HG02973 (cell line): ENCODE measurements at regions not wholly inside any gene's neighbourhood (a gene's known extent, or its start where the extent isn't known, plus 50 kb on each side); places are given as distances from the start of the nearest gene placed in this dataset.

ENCODE experiments used
- ATAC-seq: cut with Tn5 transposase; IDR thresholded peaks from one replicate; pipeline ENCODE4 v1.9.1; 2021; ENCODE audit warnings: moderate library complexity; ENCODE audit not compliant: unreplicated experiment

GRCh38 chrY:14139521-14139920 lies 83.5 kb downstream of the VCY1B start:
- ATAC-seq: no peak

DNA sequence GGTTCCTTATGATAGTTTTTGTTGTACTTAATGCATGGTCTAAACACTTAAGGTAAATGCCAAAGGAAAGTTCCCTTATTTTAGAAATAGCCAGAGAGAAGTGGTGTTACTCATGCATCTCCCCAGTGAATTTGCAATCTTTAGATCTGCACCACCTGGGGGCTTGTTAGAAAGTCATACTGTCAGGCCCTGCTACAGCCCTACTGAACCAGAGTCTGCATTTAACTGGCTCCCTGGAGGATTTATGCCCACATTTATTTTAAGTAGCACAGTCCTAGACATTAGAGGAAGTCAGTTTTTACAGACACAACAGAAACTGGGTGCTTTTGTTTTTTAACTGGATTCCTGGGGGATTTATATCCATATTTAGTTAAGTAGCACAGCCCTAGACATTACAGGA lies 89.6 kb downstream of the VCY1B start:
- ATAC-seq: no peak

DNA sequence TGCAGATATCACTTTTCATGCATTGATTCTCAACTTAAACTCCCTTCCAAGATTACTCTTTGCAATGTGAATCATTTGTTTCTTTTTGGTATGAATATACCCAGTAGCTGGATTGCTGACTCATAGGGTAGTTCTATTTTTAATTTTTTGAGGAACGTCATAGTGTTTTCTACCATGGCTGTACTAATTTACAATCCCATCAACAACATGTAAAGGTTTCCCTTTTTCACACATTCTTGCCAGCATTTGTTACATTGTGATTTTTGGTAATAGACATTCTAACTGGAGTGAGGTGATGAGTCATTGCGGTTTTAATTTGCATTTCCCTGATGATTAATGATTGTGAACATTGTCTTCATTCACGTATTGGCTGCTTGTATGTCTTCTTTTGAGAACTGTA lies 126.7 kb downstream of the VCY1B start:
- no peak for ATAC-seq

- no peak for ATAC-seq
Observed at GRCh38 chrY:14222014-14222413, 166.0 kb downstream of the VCY1B start.

- ATAC-seq: no peak
Observed at GRCh38 chrY:14231703-14232102, 175.7 kb downstream of the VCY1B start.

- ATAC-seq: no peak
Observed at GRCh38 chrY:14235070-14235469, 179.0 kb downstream of the VCY1B start.

DNA sequence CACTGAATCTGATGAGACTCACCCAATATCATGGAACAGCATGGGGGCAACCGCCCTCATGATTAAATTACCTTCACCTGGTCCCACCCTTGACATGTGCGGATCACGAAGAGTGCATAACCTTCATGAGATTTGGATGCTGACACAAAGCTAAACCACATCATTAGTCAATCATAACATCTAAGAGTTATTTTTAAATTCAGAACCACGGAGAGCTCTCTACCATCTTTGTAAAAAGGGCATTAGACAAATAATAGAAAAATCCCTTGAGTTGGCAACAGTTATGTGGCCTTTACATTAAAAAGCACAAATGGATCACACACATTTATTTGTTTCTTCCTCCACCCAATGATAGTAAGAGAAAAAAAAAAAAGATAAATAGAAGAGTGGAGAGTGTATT lies 182.2 kb downstream of the VCY1B start:
- ATAC-seq: no peak

GRCh38 chrY:14246948-14247347 lies 190.9 kb downstream of the VCY1B start:
- ATAC-seq: no peak

DNA sequence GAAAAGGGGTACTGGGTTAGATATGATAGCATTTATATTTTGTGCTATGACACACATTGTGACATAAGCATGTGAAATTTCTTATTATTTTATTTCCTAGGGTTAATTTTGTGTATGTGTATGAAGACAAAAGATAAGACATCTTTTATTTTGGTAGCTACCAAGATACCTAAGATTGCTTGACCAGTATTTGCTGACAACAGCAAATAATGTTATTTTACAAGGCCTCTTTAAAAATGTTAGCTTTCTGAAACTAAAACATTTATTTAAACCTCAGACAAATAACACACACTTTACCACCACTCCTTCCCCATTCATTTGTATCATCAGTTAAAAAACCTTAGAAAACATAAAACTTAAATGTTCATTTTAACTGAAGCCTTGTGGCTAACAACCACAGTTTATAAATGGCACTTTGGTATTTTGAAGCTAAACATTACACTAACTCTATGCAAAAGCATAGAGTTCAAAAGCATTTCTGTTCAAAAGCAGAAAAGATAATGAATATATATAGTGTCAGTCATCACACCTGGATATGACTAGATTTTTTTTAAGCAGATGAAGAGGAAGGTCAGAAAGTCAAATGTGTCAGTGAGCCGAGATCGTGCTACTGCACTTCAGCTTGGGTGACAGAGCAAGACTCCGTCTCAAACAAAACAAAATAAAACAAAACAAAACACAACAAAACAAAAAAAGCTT lies 193.0 kb downstream of the VCY1B start:
- ATAC-seq: no peak

- ATAC-seq: no peak
Observed at GRCh38 chrY:14255965-14256816, 200.2 kb downstream of the VCY1B start.

DNA sequence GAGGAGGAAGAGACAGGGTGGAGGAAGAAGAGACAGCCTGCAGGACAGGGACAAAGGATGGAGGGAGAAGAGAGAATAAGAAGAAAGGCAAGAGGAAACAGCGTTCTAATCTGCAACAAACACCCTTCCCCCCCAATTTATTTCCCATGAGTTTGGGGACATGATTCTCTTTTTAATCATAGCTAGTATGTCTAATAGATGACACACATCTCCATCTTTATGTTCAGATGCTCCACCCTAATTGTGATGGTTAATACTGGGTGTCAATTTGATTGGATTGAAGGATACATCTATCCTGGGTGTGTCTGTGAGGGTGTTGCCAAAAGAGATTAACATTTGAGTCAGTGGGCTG lies 200.8 kb downstream of the VCY1B start:
- ATAC-seq: no peak

- ATAC-seq: no peak
Observed at GRCh38 chrY:14277029-14277428, 221.0 kb downstream of the VCY1B start.

GRCh38 chrY:14290656-14291375 lies 233.5 kb upstream of the NLGN4Y start:
- no peak for ATAC-seq

DNA sequence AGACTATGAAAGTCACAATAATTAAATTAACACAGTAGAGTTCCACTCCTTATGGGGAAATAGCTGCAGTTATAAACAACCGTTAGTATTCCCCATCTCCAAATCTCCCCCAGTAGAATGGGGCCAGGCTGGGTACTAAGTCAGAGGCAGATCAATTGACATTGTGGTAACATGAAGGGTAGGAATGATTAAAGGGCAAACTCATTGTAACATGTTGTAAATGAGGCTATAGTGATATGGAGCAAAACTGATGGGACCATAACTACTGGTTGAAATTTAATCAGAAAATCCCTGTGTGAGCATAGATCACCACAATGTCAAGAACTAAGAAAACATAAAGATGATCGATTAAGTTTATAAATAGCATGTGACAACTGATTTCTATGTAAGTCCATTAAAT lies 231.9 kb upstream of the NLGN4Y start:
- ATAC-seq: no peak

GRCh38 chrY:14300775-14301174 lies 223.6 kb upstream of the NLGN4Y start:
- ATAC-seq: no peak

- no peak for ATAC-seq
Observed at GRCh38 chrY:14301552-14301951, 222.8 kb upstream of the NLGN4Y start.

- ATAC-seq: peak; percentile 72
Observed at GRCh38 chrY:14328677-14329345, 195.5 kb upstream of the NLGN4Y start.

GRCh38 chrY:14330362-14330761 lies 194.0 kb upstream of the NLGN4Y start:
- ATAC-seq: no peak

DNA sequence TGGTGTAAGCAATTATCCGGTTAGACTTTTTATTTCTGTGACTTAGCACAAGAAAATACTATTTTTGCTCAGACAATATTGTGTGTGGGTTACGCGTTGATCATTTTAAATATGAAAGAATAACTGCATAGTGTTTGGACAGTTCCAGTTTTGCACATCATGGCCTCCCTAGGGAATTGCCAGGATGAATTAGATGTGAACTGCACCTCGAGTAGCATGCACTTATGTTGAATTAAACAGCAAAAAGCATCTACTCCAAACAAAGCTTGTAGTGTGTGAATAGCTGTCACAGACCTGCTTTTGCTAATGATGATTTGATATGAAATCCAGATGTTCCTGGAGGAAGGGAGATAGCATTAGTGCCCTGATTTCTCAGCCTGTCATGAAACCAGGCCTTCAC lies 184.8 kb upstream of the NLGN4Y start:
- ATAC-seq: no peak

GRCh38 chrY:14340459-14341143 lies 183.7 kb upstream of the NLGN4Y start:
- peak; percentile 73 for ATAC-seq
